Panc1 (cell line): ENCODE measurements at regions not wholly inside any gene's neighbourhood (a gene's known extent, or its start where the extent isn't known, plus 50 kb on each side); places are given as distances from the start of the nearest gene placed in this dataset.

Experiments
- ATAC-seq: fragments of 200-7000 bp; cut with Tn5 transposase; 2 replicates; pipeline ENCODE4 v1.9.1; 2020; ENCODE audit warnings: mild to moderate bottlenecking, moderate library complexity
- BruUV-seq: library from RNA; stranded (reverse); fragments of 400-500 nt; replicated peaks from 2 replicates; lab custom pipeline; 2021; lab: Mats Ljungman, UMichigan
- CTCF ChIA-PET: fragments of 300-600 bp; sonication (Branson Sonifier 250); formaldehyde crosslinking; loops from one replicate; lab custom pipeline; 2022; ENCODE audit warnings: antibody characterized with exemption; lab: Charles Lee
- POLR2A ChIA-PET: fragments of 300-600 bp; sonication (Branson Sonifier 250); formaldehyde crosslinking; loops from one replicate; lab custom pipeline; 2022; ENCODE audit warnings: antibody characterized with exemption; lab: Charles Lee
- DNase-seq: peaks from one replicate; pipeline ENCODE4 v3.0.0-alpha.2; 2010; ENCODE audit warnings: low read depth, low spot score
- H3K27ac ChIP-seq: 2 replicates; pipeline ENCODE4 v1.5.1; 2011; ENCODE audit warnings: mild to moderate bottlenecking, low read length, inconsistent platforms
- H3K27me3 ChIP-seq: fragments of 200-500 bp; sonication (Bioruptor generic); 2 replicates; pipeline ENCODE4 v1.6.0; 2014; ENCODE audit warnings: low read length, inconsistent platforms; ENCODE audit not compliant: control insufficient read depth, insufficient read depth
- H3K36me3 ChIP-seq: fragments of 200-500 bp; sonication (Bioruptor generic); 2 replicates; pipeline ENCODE4 v1.5.1; 2014; ENCODE audit warnings: inconsistent platforms, mild to moderate bottlenecking, low read length, moderate library complexity; ENCODE audit not compliant: control insufficient read depth, insufficient read depth
- H3K4me1 ChIP-seq: 2 replicates; pipeline ENCODE4 v1.5.1; 2011; ENCODE audit warnings: inconsistent platforms, mild to moderate bottlenecking, low read length, moderate library complexity; ENCODE audit not compliant: control insufficient read depth, insufficient read depth
- H3K4me3 ChIP-seq, 2 experiments: 2 replicates each; pipeline ENCODE4 v1.5.1; 2011 to 2012; ENCODE audit warnings: low read depth in 2 of 2, low read length in 2 of 2, mild to moderate bottlenecking in 2 of 2, inconsistent platforms in 1 of 2, moderate library complexity in 1 of 2
- H3K9me3 ChIP-seq: fragments of 200-500 bp; sonication (Bioruptor generic); 2 replicates; pipeline ENCODE4 v1.5.1; 2014; ENCODE audit warnings: low read depth, mild to moderate bottlenecking, inconsistent platforms, low read length, moderate library complexity; ENCODE audit not compliant: control insufficient read depth, insufficient read depth
- CTCF ChIP-seq: fragments of 450-650 bp; IDR thresholded peaks from 2 replicates; pipeline ENCODE4 v1.5.1; 2017; ENCODE audit warnings: mild to moderate bottlenecking
- POLR2AphosphoS5 ChIP-seq: IDR thresholded peaks from 2 replicates; pipeline ENCODE4 v1.6.1; 2012; ENCODE audit warnings: mild to moderate bottlenecking, low read depth, low read length, moderate library complexity
- REST ChIP-seq, 2 experiments: IDR thresholded peaks; 2 replicates each; pipeline ENCODE4 v1.6.1; 2011 to 2012; ENCODE audit warnings: low read depth in 2 of 2, control low read depth in 1 of 2, low read length in 1 of 2, mild to moderate bottlenecking in 1 of 2, moderate library complexity in 1 of 2; ENCODE audit not compliant: insufficient read depth in 1 of 2
- SIN3A ChIP-seq: IDR thresholded peaks from 2 replicates; pipeline ENCODE4 v1.6.1; 2012; ENCODE audit warnings: low read depth, mild to moderate bottlenecking, low read length, moderate library complexity, borderline replicate concordance; ENCODE audit not compliant: insufficient read depth
- TCF7L2 ChIP-seq: IDR thresholded peaks from 2 replicates; pipeline ENCODE4 v1.6.1; 2011; ENCODE audit warnings: mild to moderate bottlenecking, low read depth, low read length, inconsistent platforms
- in situ Hi-C: cut with HindIII; loops from 2 replicates; pipeline ENCODE4 v1.10.0; 2016; ENCODE audit warnings: low sequenced_read_pairs, low pct_unique_long_range_greater_than_20kb
- intact Hi-C: fragments of 100-400 bp; cut with micrococcal nuclease; formaldehyde crosslinking; loops from one replicate; pipeline ENCODE4 v1.10.0; 2022; ENCODE audit not compliant: unreplicated experiment

GRCh38 chrX:95974890-95975289, 709.8 kb upstream of the DIAPH2 start:
- Histone ChIP-seq H3K9me3 (no peaks in the 10 kb centered on the region), H3K36me3 (no peaks in the 10 kb centered on the region), H3K4me3 (no peak overlapping the region), H3K27ac (no peak overlapping the region), H3K4me1 (no peaks in the 10 kb centered on the region), H3K27me3 (no peaks in the 10 kb centered on the region)
- DNase-seq (no peak), ATAC-seq (no peak)
- no TSS peak for BruUV-seq
- in situ Hi-C loops, result no loop called here
- TF ChIP-seq SIN3A (no peak), TCF7L2 (no peak), REST (IDR thresholded peaks at IDR 0.05; ENCODE audit: insufficient read depth in 1 of 2, low read depth in 2 of 2, low read length in 1 of 2) (no peak), POLR2AphosphoS5 (no peak), CTCF (no peak)
- intact Hi-C loops, result no loop called here
- POLR2A ChIA-PET, result no interaction called here
- CTCF ChIA-PET, result no interaction called here

GRCh38 chrX:95995583-95995982, 689.1 kb upstream of the DIAPH2 start:
- CTCF ChIA-PET, result no interaction called here
- POLR2A ChIA-PET, result no interaction called here
- intact Hi-C loops (no loop called here), in situ Hi-C loops (no loop called here)
- TF ChIP-seq SIN3A (no peak), TCF7L2 (no peak), POLR2AphosphoS5 (no peak), REST (IDR thresholded peaks at IDR 0.05; ENCODE audit: insufficient read depth in 1 of 2, low read depth in 2 of 2, low read length in 1 of 2) (no peak), CTCF (no peak)
- H3K27ac ChIP-seq, result no peak overlapping the region
- no TSS peak for BruUV-seq
- no peaks in the 10 kb centered on the region for H3K27me3 ChIP-seq
- H3K4me3 ChIP-seq, result no peak overlapping the region
- H3K9me3 ChIP-seq, result no peaks in the 10 kb centered on the region
- no peaks in the 10 kb centered on the region for H3K36me3 ChIP-seq
- ATAC-seq (no peak), DNase-seq (no peak)
- no peaks in the 10 kb centered on the region for H3K4me1 ChIP-seq
